HG03439 (cell line): ENCODE measurements at regions not wholly inside any gene's neighbourhood (a gene's known extent, or its start where the extent isn't known, plus 50 kb on each side); places are given as distances from the start of the nearest gene placed in this dataset.
"Not testable (repeated sequence)": the region's sequence is repeated elsewhere in the genome, so short reads cannot be mapped to it uniquely, and the experiment has no call there.

Experiments
- ATAC-seq: cut with Tn5 transposase; IDR thresholded peaks from one replicate; pipeline ENCODE4 v1.9.1; 2021; ENCODE audit warnings: mild to moderate bottlenecking, moderate library complexity; ENCODE audit not compliant: unreplicated experiment

GRCh38 chr16:16928532-16929109 is 542.1 kb downstream of the XYLT1 start:
- ATAC-seq = no peak

- no peak for ATAC-seq
These were observed 540.3 kb downstream of the XYLT1 start for GRCh38 chr16:16930309-16931000.

GRCh38 chr16:16933861-16934260 is 536.9 kb downstream of the XYLT1 start:
- no peak for ATAC-seq

- no peak for ATAC-seq
These were observed 536.1 kb downstream of the XYLT1 start for GRCh38 chr16:16934660-16935059.

GRCh38 chr16:16935909-16936308 is 534.9 kb downstream of the XYLT1 start:
- ATAC-seq = not testable (repeated sequence)

- ATAC-seq = no peak
These were observed 533.2 kb downstream of the XYLT1 start for GRCh38 chr16:16937576-16937975.

GRCh38 chr16:16938009-16938408 is 532.8 kb downstream of the XYLT1 start:
- ATAC-seq = no peak

- ATAC-seq = no peak
These were observed 531.8 kb downstream of the XYLT1 start for GRCh38 chr16:16938980-16939379.

- ATAC-seq = no peak
These were observed 530.4 kb downstream of the XYLT1 start for GRCh38 chr16:16940351-16940750.

- ATAC-seq = not testable (repeated sequence)
These were observed 527.9 kb downstream of the XYLT1 start for GRCh38 chr16:16942849-16943248.

GRCh38 chr16:16945207-16945606 is 525.6 kb downstream of the XYLT1 start:
- ATAC-seq = no peak

GRCh38 chr16:16956376-16956775 is 514.4 kb downstream of the XYLT1 start:
- no peak for ATAC-seq

- no peak for ATAC-seq
These were observed 510.0 kb downstream of the XYLT1 start for GRCh38 chr16:16960785-16961184.

- ATAC-seq = no peak
These were observed 504.3 kb downstream of the XYLT1 start for GRCh38 chr16:16966439-16966838.

- no peak for ATAC-seq
These were observed 499.7 kb downstream of the XYLT1 start for GRCh38 chr16:16971042-16971441.

GRCh38 chr16:16972831-16973230 is 497.9 kb downstream of the XYLT1 start:
- ATAC-seq = no peak

- no peak for ATAC-seq
These were observed 496.8 kb downstream of the XYLT1 start for GRCh38 chr16:16973707-16974591.

- no peak for ATAC-seq
These were observed 488.1 kb downstream of the XYLT1 start for GRCh38 chr16:16982614-16983013.

GRCh38 chr16:16983582-16983981 is 487.2 kb downstream of the XYLT1 start:
- no peak for ATAC-seq

GRCh38 chr16:16984091-16984490 is 486.7 kb downstream of the XYLT1 start:
- not testable (repeated sequence) for ATAC-seq

- no peak for ATAC-seq
These were observed 485.1 kb downstream of the XYLT1 start for GRCh38 chr16:16985707-16986106.

- no peak for ATAC-seq
These were observed 481.8 kb downstream of the XYLT1 start for GRCh38 chr16:16988963-16989362.
